ENCODE measurements at regions not wholly inside any gene's neighbourhood (a gene's known extent, or its start where the extent isn't known, plus 50 kb on each side); places are given as distances from the start of the nearest gene placed in this dataset.
A peak's percentile ranks its signal among the peaks of the same experiment; 100 is the strongest.

GRCh38 chr4:186881521-186882220 is 158.0 kb upstream of the FAT1 start:
- Histone ChIP-seq H3K36me3 (ENCODE audit: control insufficient read depth in 2 of 2, extremely low read depth in 1 of 2, insufficient read depth in 2 of 2, low read length in 2 of 2) (no peaks in the 10 kb centered on the region), H3K4me1 (ENCODE audit: control insufficient read depth, extremely low read depth, insufficient read depth, low read length) (peaks cover 24% of the 10 kb centered on the region), H3K27ac (ENCODE audit: control insufficient read depth, insufficient read depth, low read length) (peak overlapping the region; percentile 48), H3K4me2 (ENCODE audit: control insufficient read depth, extremely low read depth, insufficient read depth, low read depth, low read length) (peak overlapping the region; percentile 52), H3K9me1 (ENCODE audit: control insufficient read depth, extremely low read depth, insufficient read depth, low read length) (no peaks in the 10 kb centered on the region), H3K27me3 (ENCODE audit: control insufficient read depth, extremely low read depth, insufficient read depth, low read length) (no peaks in the 10 kb centered on the region), H4K20me1 (ENCODE audit: control insufficient read depth, extremely low read depth, insufficient read depth, low read length) (no peaks in the 10 kb centered on the region), H3K79me2 (ENCODE audit: control insufficient read depth, insufficient read depth, low read length) (no peaks in the 10 kb centered on the region), H3K9me3 (ENCODE audit: control insufficient read depth, low read depth, low read length) (no peaks in the 10 kb centered on the region), H3K9ac (ENCODE audit: control insufficient read depth, extremely low read depth, insufficient read depth, low read length) (peak overlapping the region; percentile 6), H2AFZ (ENCODE audit: control insufficient read depth, low read length) (no peak overlapping the region), H3K4me3 (ENCODE audit: control insufficient read depth in 2 of 3, extremely low read depth in 1 of 3, insufficient read depth in 2 of 3, low read depth in 1 of 3, low read length in 3 of 3) (no peak overlapping the region)
- DNase-seq (ENCODE audit: low read depth, low spot score) = no peak
- dilution Hi-C loops (cut with MboI; ENCODE audit: extremely low pct_ligation_motif_present, low sequenced_read_pairs) = no loop called here
- TF ChIP-seq EZH2 (IDR thresholded peaks at IDR 0.05; ENCODE audit: low read length) (no peak), CTCF (optimal IDR thresholded peaks at IDR 0.05 in 1 of 3, IDR thresholded peaks at IDR 0.05 in 1 of 3, conservative IDR thresholded peaks at IDR 0.05 in 1 of 3; ENCODE audit: extremely low read depth in 1 of 3, insufficient read depth in 2 of 3, low read length in 3 of 3) (no peak)
- peak; percentile 99 for FAIRE-seq

- no peak for TF ChIP-seq CTCF (optimal IDR thresholded peaks at IDR 0.05 in 1 of 3, IDR thresholded peaks at IDR 0.05 in 1 of 3, conservative IDR thresholded peaks at IDR 0.05 in 1 of 3; ENCODE audit: extremely low read depth in 1 of 3, insufficient read depth in 2 of 3, low read length in 3 of 3)
- no peak for TF ChIP-seq EZH2 (IDR thresholded peaks at IDR 0.05; ENCODE audit: low read length)
- Histone ChIP-seq H3K9me1 (ENCODE audit: control insufficient read depth, extremely low read depth, insufficient read depth, low read length) (no peaks in the 10 kb centered on the region), H3K9ac (ENCODE audit: control insufficient read depth, extremely low read depth, insufficient read depth, low read length) (no peak overlapping the region), H2AFZ (ENCODE audit: control insufficient read depth, low read length) (no peak overlapping the region), H3K79me2 (ENCODE audit: control insufficient read depth, insufficient read depth, low read length) (no peaks in the 10 kb centered on the region), H3K4me3 (ENCODE audit: control insufficient read depth in 2 of 3, extremely low read depth in 1 of 3, insufficient read depth in 2 of 3, low read depth in 1 of 3, low read length in 3 of 3) (no peak overlapping the region), H3K36me3 (ENCODE audit: control insufficient read depth in 2 of 2, extremely low read depth in 1 of 2, insufficient read depth in 2 of 2, low read length in 2 of 2) (no peaks in the 10 kb centered on the region), H3K27me3 (ENCODE audit: control insufficient read depth, extremely low read depth, insufficient read depth, low read length) (no peaks in the 10 kb centered on the region), H4K20me1 (ENCODE audit: control insufficient read depth, extremely low read depth, insufficient read depth, low read length) (no peaks in the 10 kb centered on the region), H3K4me1 (ENCODE audit: control insufficient read depth, extremely low read depth, insufficient read depth, low read length) (peaks cover 30% of the 10 kb centered on the region), H3K27ac (ENCODE audit: control insufficient read depth, insufficient read depth, low read length) (no peak overlapping the region), H3K9me3 (ENCODE audit: control insufficient read depth, low read depth, low read length) (no peaks in the 10 kb centered on the region), H3K4me2 (ENCODE audit: control insufficient read depth, extremely low read depth, insufficient read depth, low read depth, low read length) (no peak overlapping the region)
- DNase-seq (ENCODE audit: low read depth, low spot score) (no peak), FAIRE-seq (peak; percentile 26)
- dilution Hi-C loops (cut with MboI; ENCODE audit: extremely low pct_ligation_motif_present, low sequenced_read_pairs) = no loop called here
Measured at GRCh38 chr4:186882293-186882692, 158.6 kb upstream of the FAT1 start.
